GM21786 (cell line): ENCODE measurements at regions not wholly inside any gene's neighbourhood (a gene's known extent, or its start where the extent isn't known, plus 50 kb on each side); places are given as distances from the start of the nearest gene placed in this dataset.
"Not testable (repeated sequence)": the region's sequence is repeated elsewhere in the genome, so short reads cannot be mapped to it uniquely, and the experiment has no call there.

Experiments
- ATAC-seq: cut with Tn5 transposase; IDR thresholded peaks from one replicate; pipeline ENCODE4 v1.9.1; 2021; ENCODE audit not compliant: unreplicated experiment

DNA sequence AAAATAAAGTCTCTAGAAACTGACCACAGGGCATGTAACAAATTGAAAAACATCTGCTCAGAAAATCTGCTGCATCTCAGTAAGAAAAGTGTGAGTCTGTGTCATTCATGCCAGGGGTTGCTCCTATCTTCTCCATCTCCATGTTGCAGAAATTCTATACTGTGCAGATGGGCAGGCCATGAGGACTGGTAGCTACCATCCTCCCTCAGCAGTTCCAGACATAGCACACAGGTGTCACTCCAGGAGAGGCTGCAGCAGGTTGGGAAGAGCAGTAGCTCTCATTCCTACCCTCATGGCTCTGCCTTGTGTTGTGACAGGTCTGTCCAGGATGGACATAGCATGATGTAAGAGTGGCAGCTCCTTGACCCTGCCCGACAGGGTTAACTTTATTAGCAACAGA lies 173.4 kb downstream of the NDUFS4 start:
- no peak for ATAC-seq

DNA sequence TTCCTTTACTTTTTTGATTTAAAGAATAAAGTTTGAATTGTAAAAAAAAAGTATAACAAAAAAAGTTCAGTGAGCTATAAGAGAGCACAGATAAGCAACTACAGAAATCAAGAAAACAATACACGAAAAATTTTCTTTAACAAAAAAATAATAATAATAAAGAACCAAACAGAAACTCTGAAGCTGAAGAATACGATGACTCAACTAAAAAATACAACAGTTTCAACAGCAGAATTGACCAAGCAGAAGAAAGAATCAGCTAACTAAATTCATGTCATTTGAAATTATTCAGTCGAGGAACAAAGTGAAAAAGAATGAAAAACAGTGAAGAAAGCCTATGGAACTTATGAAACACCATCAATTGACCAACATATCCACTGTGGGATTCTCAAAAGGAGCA lies 177.7 kb downstream of the NDUFS4 start:
- no peak for ATAC-seq

DNA sequence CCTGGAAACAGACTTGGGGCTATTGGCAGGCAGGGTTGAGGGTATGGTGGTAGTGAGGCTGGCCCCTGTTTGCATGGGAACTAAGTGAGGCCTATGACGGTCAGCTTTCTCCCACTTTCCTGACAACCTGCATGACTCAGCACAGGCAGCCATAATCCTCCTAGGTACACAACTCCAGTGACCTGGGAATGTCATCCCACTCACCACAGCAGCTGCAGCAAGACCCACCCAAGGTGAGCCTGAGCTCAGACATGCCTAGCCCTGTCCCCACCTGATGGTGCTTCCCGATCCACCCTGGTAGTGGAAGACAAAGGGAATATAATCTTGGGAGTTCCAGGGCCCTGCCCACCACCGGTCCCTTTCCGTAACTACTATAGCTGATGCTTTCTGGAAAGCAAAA lies 178.7 kb downstream of the NDUFS4 start:
- no peak for ATAC-seq

DNA sequence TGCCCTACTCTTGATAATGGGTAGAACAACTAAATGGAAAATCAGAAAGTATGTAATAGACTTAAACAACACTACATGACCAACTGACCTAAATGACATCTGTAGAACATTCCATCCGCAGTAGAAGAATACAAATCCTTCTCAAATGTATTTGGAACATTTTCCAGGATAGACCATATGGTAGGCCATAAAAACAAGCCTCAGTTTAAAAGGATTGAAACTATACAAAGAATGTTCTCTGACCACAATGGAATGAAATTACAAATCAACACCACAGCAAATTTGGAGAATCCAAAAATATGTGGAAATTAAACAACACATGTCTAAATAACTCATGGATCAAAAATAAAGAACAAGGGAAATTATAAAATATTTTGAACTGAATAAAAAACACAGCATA lies 189.2 kb downstream of the NDUFS4 start:
- ATAC-seq = no peak

DNA sequence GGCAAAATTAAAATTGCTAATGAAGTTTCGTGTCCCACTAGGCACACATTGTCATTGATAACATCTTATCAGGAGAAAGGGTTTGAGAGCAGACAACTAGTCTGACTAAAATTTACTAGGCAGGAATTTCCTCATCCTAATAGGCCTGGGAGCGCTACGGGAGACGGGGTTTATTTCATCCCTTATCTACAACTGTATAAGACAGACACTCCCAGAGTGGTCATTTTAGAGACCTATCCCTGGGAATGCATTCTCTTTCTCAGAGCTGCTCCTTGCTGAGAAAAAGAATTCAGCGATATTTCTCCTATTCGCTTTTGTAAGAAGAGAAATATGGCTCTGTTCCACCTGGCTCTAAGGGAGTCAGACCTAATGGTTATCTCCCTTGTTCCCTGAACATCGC lies 191.8 kb downstream of the NDUFS4 start:
- not testable (repeated sequence) for ATAC-seq

DNA sequence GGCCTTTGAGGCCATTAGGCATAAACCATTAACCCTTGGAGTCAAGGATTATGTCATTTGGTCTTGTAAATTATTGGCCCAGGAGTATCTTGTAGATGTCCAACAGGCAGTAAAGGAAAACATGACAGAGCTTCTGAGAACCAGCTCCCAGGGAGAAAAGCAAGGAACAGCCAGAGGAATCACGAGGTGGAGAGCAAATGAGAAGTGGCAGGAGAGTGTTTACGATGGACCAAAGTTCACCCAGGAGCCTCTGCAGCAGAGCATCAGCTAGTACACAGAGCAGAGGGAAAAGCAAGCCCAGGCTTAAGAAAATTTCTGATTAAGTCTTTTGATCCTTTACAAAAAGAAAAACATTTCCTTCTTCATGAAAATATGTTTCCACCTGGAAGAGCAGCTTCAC lies 206.2 kb downstream of the NDUFS4 start:
- ATAC-seq = no peak

DNA sequence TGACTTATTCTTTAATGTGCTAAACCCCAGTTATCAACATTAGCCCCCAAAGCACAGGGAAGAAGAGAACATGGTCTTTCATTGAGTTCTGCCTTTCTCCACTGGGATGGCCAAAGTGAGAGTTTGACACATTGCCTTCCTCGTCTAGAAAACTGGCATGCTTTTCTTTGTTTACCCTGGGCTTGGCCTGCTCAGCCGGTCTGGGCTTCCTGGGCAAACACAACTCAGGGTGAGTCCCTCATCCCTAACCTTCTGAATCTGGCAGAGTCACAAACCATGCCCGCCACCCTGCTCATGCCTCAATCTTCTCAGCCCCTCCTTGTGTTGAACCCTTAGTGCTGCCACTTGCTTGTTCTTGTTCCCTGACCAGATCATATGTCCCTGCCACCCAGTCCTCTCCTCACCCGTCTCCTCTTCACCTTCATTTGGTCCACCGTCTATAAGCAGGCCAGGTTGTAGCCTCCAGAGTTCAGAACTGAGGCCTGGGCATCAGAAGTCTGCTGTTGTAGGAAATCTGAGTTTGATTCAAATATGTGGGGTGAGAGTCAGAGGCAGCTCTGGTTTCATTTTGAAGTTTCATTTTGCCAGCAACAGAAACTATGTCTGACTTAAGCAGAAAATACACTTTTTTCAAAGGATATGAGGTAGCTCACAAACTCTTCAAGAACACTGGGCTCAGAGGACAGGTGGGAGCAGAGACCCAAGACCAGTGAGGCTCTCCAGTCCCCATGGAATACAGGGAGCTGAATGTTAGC lies 217.6 kb downstream of the NDUFS4 start:
- peak; percentile 72 for ATAC-seq

DNA sequence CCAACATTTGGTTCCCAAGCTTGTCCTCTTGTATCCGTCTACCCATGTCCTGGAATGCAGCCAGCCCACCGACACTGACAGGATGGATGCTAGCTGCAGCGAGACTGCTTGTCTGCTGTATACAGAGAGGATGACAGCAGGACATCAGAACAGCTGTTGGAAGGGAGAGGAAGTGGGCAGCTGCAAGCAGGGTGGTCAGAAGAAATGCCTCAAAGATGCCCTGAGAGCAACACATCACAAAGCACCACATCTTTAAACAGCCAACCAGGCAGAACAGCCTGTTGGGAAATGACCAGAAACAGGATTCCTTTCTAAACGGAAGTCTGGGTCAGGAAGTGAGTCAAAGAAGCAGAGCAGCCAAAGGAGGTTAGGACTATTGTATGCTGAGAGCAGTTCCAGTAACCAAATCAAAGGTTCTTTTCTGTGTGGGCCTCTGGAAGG lies 219.1 kb downstream of the NDUFS4 start:
- ATAC-seq = peak; percentile 39

DNA sequence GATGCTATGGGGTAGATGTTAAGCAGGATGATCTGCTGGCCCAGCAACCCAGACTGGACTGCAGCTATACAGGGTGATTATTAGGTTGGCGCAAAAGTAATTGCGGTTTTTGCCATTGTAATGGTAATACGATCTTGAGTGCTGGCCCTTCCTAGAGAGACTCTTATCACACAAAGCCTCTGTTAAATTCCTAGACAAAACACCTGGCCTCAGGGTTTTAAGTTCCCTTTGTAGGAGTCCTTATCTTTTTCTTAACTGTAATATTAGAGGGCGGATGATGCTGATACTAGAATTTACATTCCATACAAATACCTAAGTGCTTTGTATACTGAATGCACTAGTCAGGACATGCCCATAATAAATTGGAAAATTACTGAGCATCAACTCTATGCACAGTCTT lies 222.2 kb downstream of the NDUFS4 start:
- no peak for ATAC-seq

DNA sequence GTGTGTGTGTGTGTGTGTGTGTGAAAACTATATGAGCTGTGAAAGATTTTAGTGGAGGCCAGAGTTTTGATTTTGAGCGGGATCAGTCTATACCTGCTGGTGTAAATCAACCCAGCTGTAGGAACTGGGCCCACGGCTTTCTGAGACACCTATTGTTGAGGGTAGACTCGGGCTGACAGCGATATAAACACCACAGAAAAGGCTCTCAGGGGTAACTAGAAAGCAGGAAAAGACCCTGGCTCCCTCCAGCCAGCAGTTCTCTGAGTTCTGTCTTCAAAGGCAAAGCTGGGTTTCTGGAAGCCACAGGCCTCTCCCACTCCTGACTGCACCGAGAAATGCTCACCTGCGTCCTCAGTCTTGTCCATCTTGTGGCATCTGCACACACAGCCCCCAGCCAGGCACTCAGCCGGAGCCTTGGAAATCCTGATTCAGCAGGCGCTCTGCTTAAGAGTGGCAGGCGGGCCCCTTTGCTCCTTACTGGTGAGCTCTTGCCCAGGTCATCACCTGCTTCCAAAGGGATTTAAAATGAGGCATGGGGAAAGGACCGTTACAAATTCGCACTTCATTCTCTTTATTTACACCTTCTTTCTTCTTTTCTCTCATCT lies 223.3 kb downstream of the NDUFS4 start:
- no peak for ATAC-seq

DNA sequence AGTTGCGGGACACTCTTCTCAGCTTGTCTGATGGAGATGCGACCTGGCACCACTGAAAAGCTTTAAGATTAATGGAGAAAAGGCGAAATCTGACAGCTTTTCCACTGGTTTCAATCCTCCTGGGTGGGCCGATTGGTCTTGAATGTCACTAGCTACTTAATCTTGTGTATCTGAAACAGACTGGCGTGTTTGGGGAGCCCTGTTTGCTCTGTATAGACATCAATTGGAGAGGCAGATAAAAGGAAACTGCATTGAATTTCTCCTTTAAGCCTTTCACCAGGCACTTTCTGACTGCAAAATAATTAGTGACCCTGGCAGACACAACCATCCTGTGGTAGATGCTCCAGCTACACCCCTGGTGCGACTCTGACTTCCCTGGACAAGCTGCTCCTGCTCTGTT lies 224.2 kb downstream of the NDUFS4 start:
- ATAC-seq = no peak

DNA sequence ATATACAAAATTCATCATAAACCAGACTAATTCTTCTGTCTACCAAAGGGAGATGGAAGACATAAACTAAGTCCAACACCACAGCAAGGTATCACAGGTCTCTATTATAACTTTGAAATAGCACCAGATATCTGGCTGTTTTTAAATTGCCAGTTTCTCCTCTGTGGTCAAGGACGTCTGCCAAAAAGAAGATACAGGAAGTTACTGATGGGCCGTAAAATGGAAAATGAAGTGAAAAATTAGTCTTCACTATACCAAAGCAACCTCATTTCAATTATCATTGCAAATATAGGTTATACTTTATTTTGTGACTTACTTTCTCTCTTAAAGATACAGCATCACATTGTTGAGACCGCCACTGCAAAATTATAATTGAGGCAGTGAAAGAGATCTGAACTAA lies 225.5 kb downstream of the NDUFS4 start:
- ATAC-seq = no peak

DNA sequence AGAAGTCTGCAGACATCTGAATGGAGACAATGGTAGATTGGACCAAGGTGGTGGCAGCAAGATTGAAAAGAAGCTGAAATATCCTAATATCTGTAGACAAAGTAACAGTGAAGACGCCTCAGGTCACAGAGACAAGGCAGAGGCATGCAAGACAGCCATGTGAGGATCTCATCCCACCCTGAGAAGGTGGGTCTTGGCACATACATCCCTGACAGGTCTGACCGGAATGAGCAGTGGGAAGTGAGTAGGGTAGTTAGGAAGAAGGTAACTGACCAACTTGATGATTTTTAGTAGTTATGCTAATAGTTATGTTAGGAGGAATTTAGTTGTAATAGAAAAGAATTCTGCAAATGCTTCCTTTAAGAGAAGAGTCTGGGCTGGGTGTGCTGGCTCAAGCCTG lies 229.6 kb downstream of the NDUFS4 start:
- ATAC-seq = no peak

DNA sequence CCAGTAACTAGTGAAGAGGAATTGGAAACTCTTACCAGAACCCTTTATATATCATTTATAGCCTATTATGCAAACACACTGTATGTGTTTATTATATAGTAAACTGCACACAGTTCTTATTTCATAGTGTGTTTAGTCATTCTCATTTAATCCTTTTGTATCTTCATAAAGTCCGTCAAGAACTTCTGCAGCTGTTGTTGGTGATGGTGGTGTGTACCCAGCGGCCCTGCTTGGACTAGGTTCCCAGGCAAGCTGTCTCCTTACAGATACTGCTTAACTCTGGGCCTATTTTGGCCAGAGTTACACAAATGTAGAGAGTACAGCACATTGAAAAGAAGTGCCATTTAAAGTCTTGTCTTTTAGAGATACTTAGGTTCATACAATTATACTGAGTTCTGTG lies 231.9 kb downstream of the NDUFS4 start:
- ATAC-seq = no peak

DNA sequence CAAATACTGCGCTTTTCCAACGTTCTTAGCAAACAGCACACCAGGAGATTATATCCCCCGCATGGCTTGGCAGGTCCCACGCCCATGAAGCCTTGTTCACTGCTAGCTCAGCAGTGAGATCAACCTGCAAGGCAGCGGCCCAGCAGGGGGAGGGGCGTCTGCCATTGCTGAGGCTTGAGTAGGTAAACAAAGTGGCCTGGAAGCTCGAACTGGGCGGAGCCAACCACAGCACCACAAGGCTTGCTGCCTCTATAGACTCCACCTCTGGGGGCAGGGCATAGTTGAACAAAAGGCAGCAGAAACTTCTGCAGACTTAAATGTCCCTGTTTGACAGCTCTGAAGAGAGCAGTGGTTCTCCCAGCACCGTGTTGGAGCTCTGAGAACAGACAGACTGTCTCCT lies 239.2 kb downstream of the NDUFS4 start:
- not testable (repeated sequence) for ATAC-seq

DNA sequence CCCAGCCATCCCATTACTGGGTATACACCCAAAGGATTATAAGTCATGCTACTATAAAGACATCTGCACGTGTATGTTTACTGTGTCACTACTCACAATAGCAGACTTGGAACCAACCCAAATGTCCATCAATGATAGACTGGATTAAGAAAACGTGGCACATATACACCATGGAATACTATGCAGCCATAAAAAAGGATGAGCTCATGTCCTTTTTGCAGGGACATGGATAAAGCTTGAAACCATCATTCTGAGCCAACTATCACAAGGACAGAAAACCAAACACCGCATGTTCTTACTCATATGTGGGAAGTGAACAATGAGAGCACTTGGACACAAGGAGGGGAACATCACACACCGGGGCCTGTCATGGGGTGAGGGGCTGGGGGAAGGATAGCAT lies 248.0 kb downstream of the NDUFS4 start:
- not testable (repeated sequence) for ATAC-seq

DNA sequence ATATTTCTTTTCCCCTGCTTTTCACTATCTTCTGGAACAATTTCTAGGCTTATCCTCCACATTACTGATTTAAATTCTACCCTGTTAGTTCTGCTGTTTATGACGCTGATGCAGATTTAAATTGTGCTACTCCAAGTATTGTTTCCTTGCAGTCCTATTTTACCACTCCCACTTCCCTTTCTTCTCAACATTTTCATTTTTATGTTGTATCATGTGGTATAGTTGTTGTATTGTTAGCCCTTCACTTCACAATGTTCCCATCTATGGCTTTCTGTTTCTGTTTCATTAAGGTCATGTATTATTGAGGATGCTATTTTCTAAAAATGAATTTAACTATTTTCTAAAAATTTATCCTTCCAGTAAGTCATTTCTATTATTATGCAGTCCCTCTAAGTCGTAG lies 254.4 kb downstream of the NDUFS4 start:
- peak; percentile 52 for ATAC-seq

DNA sequence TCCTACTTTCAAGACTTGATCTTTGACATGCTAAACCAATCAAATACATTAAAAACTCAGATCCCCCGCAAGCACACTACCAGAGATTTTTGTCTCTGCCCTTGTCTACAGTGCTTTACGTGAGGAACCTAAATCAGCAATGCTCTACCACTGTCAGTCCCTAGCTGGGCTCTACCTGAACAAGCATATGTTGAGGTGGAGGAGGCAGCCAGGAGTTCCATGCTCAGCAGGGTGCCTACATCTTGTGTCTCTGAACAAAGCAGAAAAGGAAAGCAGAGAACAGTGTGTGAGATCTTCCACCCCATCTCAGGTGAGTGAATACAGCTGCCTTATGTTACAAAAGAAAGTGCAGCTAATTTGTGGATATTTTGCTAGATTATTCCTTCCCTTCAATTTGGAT lies 255.0 kb downstream of the NDUFS4 start:
- ATAC-seq = no peak

DNA sequence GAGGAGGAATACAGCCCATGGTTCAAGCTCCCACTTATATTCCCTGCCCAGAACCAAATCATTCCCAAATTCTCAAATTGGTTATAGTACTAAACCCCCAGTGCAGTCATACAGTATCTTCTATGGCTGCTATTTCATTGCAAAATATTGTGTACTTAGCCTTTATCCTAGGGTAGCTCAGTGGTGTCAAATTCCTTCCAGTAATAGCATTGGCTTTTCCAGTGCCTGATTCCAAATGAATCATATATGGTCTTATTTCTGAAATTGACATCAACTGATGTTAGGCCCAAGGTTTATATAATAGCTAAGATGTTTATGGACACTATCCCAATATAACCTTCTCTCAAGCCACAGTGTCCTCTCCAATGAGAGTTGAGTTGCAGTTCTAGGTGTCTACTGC lies 256.7 kb downstream of the NDUFS4 start:
- ATAC-seq = no peak

DNA sequence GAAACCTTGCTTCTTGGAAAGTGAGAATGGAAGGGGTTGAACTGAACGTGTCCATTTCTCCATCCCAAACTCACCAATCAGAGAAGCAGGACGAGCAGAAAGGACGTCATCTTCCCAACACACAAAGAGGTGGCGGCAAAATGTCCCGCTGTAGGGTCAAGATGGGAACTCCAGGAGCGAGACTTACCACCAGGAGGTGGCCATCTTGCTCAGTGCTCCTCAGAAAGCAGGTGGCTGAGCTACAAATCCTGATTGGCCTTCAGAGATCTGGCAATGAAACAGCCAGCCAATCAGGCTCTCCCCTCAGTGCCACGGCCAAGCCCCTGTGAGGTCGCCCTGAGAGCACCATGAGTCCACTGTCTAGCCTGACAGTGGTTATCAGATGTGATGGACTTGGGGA lies 259.0 kb downstream of the NDUFS4 start:
- no peak for ATAC-seq

DNA sequence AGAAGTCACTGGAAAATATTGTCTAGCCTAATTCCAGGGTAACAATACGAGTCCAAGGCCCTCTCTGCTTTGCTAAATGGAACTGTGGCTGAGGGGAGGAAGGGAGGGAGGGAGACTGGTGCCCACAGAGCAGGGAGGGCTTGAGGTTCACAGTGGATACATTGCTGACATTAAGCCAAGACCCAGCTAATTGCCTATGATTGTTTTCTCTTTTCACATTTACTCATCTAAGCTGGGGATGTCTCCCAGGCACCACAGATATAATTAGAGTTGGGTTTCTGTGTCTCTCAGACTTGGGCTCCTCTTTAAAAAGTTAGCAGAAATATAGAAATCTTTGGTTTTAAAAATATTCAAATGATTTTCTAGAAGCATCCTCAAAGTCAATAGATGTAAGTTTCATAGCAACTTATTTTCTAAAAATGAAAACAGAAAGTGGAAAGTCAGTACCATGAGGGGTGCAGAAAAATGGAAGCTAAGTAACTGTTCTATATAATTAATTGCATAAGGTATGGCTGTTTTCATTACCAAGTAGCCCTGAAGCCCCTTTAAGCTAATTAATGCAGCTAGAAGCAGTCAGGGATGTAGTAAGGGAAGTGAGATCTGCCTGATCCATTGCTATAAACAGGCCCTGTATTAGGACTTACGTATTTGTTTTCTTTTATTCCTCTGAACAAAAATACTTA lies 259.8 kb downstream of the NDUFS4 start:
- peak; percentile 60 for ATAC-seq

DNA sequence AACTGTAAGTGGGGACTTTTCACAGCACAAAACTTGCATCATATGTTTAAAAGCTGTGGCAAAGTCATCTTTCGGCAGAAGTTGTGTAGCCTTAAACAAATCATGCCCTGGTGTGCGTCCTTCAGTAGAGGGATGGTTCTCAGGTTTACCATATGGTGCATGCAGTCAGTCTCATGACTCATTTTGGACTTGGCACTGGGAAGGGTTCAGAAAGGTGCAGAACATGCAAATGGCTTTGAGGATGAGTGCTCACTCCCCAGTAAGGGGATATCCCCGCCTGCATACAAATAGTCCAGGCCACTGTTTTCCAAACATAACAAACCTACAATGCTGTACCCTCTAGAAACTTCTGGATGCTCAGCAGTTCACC lies 260.3 kb downstream of the NDUFS4 start:
- ATAC-seq = peak; percentile 92
